AG09309 (cell line): ENCODE measurements at regions not wholly inside any gene's neighbourhood (a gene's known extent, or its start where the extent isn't known, plus 50 kb on each side); places are given as distances from the start of the nearest gene placed in this dataset.
"Not testable (repeated sequence)": the region's sequence is repeated elsewhere in the genome, so short reads cannot be mapped to it uniquely, and the experiment has no call there.

Experiments used
- DNase-seq: peaks from one replicate; pipeline ENCODE4 v3.0.0-alpha.2; 2010; ENCODE audit warnings: low read depth
- H3K4me3 ChIP-seq: 2 replicates; pipeline ENCODE4 v1.5.1; 2011; ENCODE audit warnings: mild to moderate bottlenecking, low read depth, low read length, moderate library complexity; ENCODE audit not compliant: control insufficient read depth
- TF ChIP-seq, protein P1 (sequence below): IDR thresholded peaks from 2 replicates; pipeline ENCODE4 v1.5.1; 2011; ENCODE audit warnings: mild to moderate bottlenecking, low read depth, low read length, inconsistent platforms; ENCODE audit not compliant: insufficient read depth, control insufficient read depth; ENCODE audit errors: missing control alignments

- no peak overlapping the region for H3K4me3 ChIP-seq
- DNase-seq, result no peak
- TF ChIP-seq, protein P1, sequence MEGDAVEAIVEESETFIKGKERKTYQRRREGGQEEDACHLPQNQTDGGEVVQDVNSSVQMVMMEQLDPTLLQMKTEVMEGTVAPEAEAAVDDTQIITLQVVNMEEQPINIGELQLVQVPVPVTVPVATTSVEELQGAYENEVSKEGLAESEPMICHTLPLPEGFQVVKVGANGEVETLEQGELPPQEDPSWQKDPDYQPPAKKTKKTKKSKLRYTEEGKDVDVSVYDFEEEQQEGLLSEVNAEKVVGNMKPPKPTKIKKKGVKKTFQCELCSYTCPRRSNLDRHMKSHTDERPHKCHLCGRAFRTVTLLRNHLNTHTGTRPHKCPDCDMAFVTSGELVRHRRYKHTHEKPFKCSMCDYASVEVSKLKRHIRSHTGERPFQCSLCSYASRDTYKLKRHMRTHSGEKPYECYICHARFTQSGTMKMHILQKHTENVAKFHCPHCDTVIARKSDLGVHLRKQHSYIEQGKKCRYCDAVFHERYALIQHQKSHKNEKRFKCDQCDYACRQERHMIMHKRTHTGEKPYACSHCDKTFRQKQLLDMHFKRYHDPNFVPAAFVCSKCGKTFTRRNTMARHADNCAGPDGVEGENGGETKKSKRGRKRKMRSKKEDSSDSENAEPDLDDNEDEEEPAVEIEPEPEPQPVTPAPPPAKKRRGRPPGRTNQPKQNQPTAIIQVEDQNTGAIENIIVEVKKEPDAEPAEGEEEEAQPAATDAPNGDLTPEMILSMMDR, result no peak
Observed at GRCh38 chr5:156042726-156043125, 284.2 kb upstream of the SGCD start.

DNA sequence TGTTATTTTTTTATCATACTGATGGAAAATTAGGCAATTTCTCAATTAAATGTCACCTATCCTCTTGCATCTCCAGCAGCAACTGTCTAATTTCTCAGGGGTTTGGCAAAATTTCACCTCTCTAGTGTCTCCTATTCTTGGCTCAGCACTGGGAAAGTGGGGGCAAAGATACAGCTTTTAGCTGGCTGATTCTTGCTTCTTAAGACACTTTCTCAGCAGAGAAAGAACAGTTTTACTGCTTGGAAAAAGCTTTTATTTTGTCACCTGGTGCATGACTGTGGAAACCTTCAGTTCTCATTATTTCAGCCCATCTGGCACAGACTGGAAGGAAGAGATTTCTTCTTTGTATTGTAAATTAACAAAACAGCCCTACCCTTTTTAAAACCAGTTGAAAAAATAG, 283.6 kb upstream of the SGCD start:
- TF ChIP-seq, protein P1, result no peak
- H3K4me3 ChIP-seq, result no peak overlapping the region
- DNase-seq, result no peak

GRCh38 chr5:156051972-156052371, 275.0 kb upstream of the SGCD start:
- TF ChIP-seq, protein P1, result peak; percentile 2
- H3K4me3 ChIP-seq, result no peak overlapping the region
- DNase-seq, result no peak

DNA sequence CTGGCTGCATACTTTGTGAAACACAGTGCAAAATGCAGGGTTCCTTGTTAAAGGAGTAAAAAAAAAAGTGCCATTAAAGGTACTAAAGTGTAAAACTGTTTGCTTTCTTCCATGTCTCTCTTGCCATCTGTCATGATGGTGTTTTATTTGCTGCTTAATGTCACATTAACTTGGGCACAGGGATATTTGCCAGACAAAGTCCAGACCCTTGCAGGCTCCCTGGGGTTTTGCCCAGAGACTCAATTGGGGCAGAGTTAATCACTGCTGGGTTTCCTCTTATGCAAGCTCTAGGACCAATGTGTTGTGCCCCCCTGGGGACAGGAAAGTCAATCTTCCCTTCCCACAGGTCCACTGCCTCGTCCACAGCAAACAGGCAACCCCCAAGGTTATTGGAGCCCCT, 274.3 kb upstream of the SGCD start:
- no peak for DNase-seq
- no peak overlapping the region for H3K4me3 ChIP-seq
- TF ChIP-seq, protein P1, result no peak

DNA sequence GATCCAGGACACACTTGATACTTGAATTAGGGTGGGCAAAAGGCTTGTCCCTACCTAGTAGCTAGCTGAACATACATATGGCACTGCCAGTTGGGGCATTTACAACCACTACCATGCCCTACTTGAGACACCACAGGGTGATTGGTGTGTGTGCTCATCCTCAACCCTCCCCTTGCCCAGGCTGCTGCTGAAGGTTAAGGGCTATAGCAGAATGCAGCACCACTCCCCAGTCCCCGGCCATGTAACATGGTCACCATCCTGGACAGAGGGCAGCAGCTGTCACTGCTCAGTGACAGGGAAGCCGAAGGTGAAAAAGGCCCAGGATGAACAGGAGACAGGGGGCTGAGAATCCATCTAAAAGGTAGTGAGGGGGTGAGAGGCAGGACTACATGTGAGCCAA, 273.9 kb upstream of the SGCD start:
- DNase-seq, result no peak
- TF ChIP-seq, protein P1, result no peak
- H3K4me3 ChIP-seq, result no peak overlapping the region

- no peak overlapping the region for H3K4me3 ChIP-seq
- TF ChIP-seq, protein P1, result no peak
- DNase-seq, result no peak
Observed at GRCh38 chr5:156076912-156077311, 250.1 kb upstream of the SGCD start.

DNA sequence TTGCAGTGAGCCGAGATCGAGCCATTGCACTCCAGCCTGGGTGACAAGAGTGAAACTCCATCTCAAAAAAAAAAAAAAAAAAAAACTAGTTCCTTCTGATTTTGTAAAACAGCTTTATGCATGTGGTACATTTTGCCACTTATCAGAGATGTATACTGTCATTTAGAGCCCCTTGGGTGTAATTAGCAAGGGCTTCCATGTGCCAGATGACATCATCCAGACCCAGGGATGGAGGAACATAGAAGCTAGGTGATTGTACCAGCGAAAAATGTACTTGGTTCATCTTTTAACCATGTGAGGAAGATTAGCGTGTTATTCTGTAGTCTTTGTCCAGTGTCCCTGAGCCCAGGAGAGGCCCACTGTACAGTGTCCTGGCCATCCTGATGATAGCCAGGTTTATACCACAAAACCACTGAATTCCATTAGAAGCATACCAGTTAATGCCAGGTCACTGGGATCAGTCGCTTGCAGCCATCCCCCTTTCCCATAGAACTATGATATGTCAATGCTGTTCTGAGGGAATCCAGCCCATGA, 239.3 kb upstream of the SGCD start:
- DNase-seq, result no peak
- TF ChIP-seq, protein P1, result no peak
- no peak overlapping the region for H3K4me3 ChIP-seq

DNA sequence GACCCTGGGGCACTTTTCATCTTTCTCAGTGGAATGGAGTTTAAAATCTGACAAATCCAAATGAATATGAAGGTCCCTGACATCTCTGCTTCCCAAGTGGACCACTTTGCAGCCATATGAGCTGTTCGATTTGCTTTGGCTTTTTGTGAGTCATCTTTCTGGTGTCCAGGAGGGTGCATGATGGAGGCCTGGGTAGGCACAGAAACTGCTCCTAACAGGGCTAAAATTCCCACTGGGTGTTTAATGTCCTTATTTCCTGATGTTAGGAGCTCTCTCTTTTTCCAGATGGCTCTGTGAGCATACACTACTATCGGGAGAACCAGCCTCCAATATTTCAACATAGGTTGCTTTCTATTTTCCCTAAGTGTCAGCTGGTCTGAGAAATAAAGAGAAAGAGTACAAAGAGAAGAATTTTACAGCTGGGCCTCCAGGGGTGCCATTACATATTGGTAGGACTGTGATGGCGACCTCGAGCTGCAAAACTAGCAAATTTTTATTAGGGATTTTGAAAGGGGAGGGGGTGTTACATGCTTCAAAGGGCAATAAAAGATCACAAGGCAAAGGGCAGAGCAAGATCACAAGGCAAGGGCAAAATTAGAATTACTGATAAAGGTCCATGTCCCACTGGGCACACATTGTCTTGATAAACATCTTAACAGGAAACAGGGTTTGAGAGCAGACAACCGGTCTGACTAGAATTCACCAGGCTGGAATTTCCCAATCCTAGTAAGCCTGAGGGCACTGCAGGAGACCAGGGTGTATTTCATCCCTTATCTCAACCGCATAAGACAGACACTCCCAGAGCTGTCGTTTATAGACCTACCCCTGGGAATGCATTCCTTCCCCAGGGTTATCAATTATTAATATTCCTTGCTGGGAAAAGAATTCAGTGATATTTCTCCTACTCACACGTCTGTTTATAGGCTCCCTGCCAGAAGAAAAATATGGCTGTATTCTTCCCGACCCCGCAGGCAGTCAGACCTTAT, 236.7 kb upstream of the SGCD start:
- DNase-seq, H3K4me3 ChIP-seq: not testable (repeated sequence)
